DOHH2 (cell line): ENCODE measurements at regions not wholly inside any gene's neighbourhood (a gene's known extent, or its start where the extent isn't known, plus 50 kb on each side); places are given as distances from the start of the nearest gene placed in this dataset.
"Not testable (repeated sequence)": the region's sequence is repeated elsewhere in the genome, so short reads cannot be mapped to it uniquely, and the experiment has no call there.

Experiments
- H3F3A ChIP-seq: fragments of 200-600 bp; sonication (generic), shearing (Covaris generic); 2 replicates; pipeline ENCODE4 v1.6.0; 2016; ENCODE audit warnings: antibody characterized with exemption, mild to moderate bottlenecking; ENCODE audit not compliant: control insufficient read depth, insufficient read depth
- H3K27ac ChIP-seq: fragments of 200-600 bp; sonication (generic); 2 replicates; pipeline ENCODE4 v1.5.1; 2014; ENCODE audit warnings: low read depth, mild to moderate bottlenecking, low read length, moderate library complexity
- H3K27me3 ChIP-seq: fragments of 200-600 bp; sonication (generic); 2 replicates; pipeline ENCODE4 v1.6.1; 2014; ENCODE audit warnings: mild to moderate bottlenecking, low read length, mixed read lengths; ENCODE audit not compliant: control insufficient read depth
- H3K36me3 ChIP-seq: fragments of 200-600 bp; sonication (generic); 2 replicates; pipeline ENCODE4 v1.6.1; 2014; ENCODE audit warnings: mild to moderate bottlenecking, low read length, moderate library complexity, mixed read lengths; ENCODE audit not compliant: control insufficient read depth
- H3K4me1 ChIP-seq: fragments of 200-600 bp; sonication (generic); 2 replicates; pipeline ENCODE4 v1.6.1; 2014; ENCODE audit warnings: mild to moderate bottlenecking, low read length, mixed read lengths; ENCODE audit not compliant: control insufficient read depth
- H3K4me2 ChIP-seq: fragments of 200-600 bp; sonication (generic); 2 replicates; pipeline ENCODE4 v1.6.0; 2014; ENCODE audit warnings: mild to moderate bottlenecking, low read length, moderate library complexity
- H3K4me3 ChIP-seq: fragments of 200-600 bp; sonication (generic); 2 replicates; pipeline ENCODE4 v1.5.1; 2014; ENCODE audit warnings: mild to moderate bottlenecking, low read length, mixed read lengths
- H3K79me2 ChIP-seq: fragments of 200-600 bp; sonication (generic); 2 replicates; pipeline ENCODE4 v1.6.1; 2014; ENCODE audit warnings: mild to moderate bottlenecking, low read length, mixed read lengths; ENCODE audit not compliant: control insufficient read depth
- H3K9me2 ChIP-seq: fragments of 200-600 bp; sonication (generic); replicated peaks from 2 replicates; pipeline ENCODE4 v1.6.1; 2014; ENCODE audit warnings: mild to moderate bottlenecking, low read length, mixed read lengths; ENCODE audit not compliant: control insufficient read depth
- H3K9me3 ChIP-seq: fragments of 200-600 bp; sonication (generic); 2 replicates; pipeline ENCODE4 v1.6.1; 2014; ENCODE audit warnings: antibody characterized with exemption, low read length, mixed read lengths; ENCODE audit not compliant: control insufficient read depth, insufficient read depth
- H4K20me1 ChIP-seq: fragments of 200-600 bp; sonication (generic); 2 replicates; pipeline ENCODE4 v1.6.0; 2014; ENCODE audit warnings: low read depth, mild to moderate bottlenecking, antibody characterized with exemption, low read length, moderate library complexity; ENCODE audit not compliant: control insufficient read depth, insufficient read depth
- EZH2phosphoT487 ChIP-seq: fragments of 200-600 bp; sonication (generic); IDR thresholded peaks from 2 replicates; pipeline ENCODE4 v1.6.1; 2017; ENCODE audit warnings: borderline replicate concordance, mild to moderate bottlenecking, antibody characterized with exemption, low read length, moderate library complexity, mixed read lengths
- TF ChIP-seq, protein P1 (sequence below): fragments of 200-600 bp; sonication (generic); IDR thresholded peaks from one replicate; pipeline ENCODE4 v1.5.1; 2014; ENCODE audit warnings: antibody characterized with exemption, mild to moderate bottlenecking, low read depth, low read length; ENCODE audit not compliant: poor library complexity, severe bottlenecking

DNA sequence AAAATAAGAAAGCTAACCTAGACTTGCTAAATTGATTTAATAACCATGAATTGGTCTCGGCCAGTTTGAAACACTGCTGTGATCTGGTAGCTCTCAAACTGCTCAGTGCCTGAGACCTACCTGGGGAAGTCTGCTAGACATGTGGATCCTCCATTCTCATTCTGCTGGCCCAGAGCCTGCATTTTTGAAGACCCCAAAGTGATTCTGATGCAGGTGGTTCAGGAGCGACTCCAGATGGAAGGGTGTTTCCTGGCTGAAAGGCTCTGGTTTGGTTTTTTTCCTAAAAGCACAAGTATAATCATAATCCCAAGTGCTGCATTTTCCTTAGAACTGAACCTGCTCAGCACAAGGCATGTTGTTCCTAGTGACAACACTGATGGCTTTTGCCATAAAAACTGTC, 159.5 kb downstream of the ZNF664 start:
- Histone ChIP-seq H3K9me2 (no peaks in the 10 kb centered on the region), H3K27me3 (no peaks in the 10 kb centered on the region), H3K36me3 (no peaks in the 10 kb centered on the region), H4K20me1 (no peaks in the 10 kb centered on the region), H3F3A (no peaks in the 10 kb centered on the region), H3K9me3 (peaks cover 5% of the 10 kb centered on the region; the same call in 1 of the 2 replicates), H3K27ac (no peak overlapping the region), H3K4me1 (no peaks in the 10 kb centered on the region), H3K4me3 (no peak overlapping the region), H3K4me2 (no peak overlapping the region), H3K79me2 (no peaks in the 10 kb centered on the region)
- no peak for TF ChIP-seq EZH2phosphoT487
- TF ChIP-seq, protein P1, sequence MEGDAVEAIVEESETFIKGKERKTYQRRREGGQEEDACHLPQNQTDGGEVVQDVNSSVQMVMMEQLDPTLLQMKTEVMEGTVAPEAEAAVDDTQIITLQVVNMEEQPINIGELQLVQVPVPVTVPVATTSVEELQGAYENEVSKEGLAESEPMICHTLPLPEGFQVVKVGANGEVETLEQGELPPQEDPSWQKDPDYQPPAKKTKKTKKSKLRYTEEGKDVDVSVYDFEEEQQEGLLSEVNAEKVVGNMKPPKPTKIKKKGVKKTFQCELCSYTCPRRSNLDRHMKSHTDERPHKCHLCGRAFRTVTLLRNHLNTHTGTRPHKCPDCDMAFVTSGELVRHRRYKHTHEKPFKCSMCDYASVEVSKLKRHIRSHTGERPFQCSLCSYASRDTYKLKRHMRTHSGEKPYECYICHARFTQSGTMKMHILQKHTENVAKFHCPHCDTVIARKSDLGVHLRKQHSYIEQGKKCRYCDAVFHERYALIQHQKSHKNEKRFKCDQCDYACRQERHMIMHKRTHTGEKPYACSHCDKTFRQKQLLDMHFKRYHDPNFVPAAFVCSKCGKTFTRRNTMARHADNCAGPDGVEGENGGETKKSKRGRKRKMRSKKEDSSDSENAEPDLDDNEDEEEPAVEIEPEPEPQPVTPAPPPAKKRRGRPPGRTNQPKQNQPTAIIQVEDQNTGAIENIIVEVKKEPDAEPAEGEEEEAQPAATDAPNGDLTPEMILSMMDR, result no peak

DNA sequence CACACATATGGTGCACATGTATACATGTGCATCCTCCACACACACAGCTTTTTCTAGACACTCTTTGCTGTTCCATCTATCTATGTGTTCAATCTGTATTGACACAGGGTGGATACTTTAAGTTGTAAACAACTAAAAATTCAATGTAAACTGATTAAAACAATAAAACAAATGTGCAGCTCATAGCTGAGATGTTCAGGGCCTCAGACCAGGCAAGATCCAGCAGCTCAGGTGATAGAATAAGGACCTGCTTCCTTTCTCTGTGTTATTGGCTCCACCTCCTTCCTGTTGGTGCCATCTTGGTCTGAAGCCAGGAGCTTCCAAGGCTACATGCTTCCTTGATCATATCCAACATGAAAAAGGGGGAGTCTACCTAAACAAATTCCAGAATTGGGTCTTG, 158.1 kb upstream of the RFLNA start:
- Histone ChIP-seq H3K27me3 (peaks cover 7% of the 10 kb centered on the region), H4K20me1 (no peaks in the 10 kb centered on the region), H3K79me2 (no peaks in the 10 kb centered on the region), H3K9me2 (no peaks in the 10 kb centered on the region), H3K36me3 (no peaks in the 10 kb centered on the region), H3K27ac (no peak overlapping the region), H3K9me3 (peaks cover 11% of the 10 kb centered on the region), H3F3A (no peaks in the 10 kb centered on the region), H3K4me1 (no peaks in the 10 kb centered on the region), H3K4me3 (no peak overlapping the region), H3K4me2 (no peak overlapping the region)
- no peak for TF ChIP-seq EZH2phosphoT487
- TF ChIP-seq, protein P1, result no peak

DNA sequence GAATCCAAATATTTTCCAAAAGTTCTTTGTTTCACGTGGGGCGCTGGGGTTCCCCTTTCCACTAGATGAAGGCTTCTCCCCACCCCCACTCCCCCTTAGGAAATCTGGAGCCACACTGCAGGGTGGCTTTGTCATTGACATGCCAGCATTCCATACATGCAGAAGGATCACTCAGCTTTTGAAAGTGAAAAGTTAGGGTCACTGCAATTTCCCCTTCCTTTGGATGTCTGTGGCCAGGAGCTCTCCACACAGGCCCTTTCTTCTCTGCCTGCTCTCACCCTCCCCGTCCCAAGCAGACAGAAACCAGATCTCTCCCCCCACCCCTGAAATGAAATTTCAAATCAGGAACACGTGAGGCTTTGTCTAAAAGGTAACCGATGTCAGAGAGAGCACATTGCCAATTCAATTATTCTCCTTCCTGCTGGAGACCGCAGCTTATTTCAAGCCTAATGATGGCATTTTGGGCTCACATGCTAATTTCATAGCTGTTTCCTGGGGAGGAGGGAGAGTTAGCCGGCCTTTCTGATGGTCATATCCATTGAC, 153.9 kb upstream of the RFLNA start:
- H3K79me2 ChIP-seq, result no peaks in the 10 kb centered on the region
- H3K4me3 ChIP-seq, result no peak overlapping the region
- no peaks in the 10 kb centered on the region for H4K20me1 ChIP-seq
- no peak overlapping the region for H3K4me2 ChIP-seq
- H3K9me3 ChIP-seq, result peaks cover 18% of the 10 kb centered on the region
- H3F3A ChIP-seq, result no peaks in the 10 kb centered on the region
- no peak overlapping the region for H3K27ac ChIP-seq
- TF ChIP-seq, protein P1, result no peak
- TF ChIP-seq EZH2phosphoT487, result no peak
- H3K36me3 ChIP-seq, result no peaks in the 10 kb centered on the region
- H3K9me2 ChIP-seq, result no peaks in the 10 kb centered on the region
- no peaks in the 10 kb centered on the region for H3K4me1 ChIP-seq
- peaks cover 7% of the 10 kb centered on the region for H3K27me3 ChIP-seq

DNA sequence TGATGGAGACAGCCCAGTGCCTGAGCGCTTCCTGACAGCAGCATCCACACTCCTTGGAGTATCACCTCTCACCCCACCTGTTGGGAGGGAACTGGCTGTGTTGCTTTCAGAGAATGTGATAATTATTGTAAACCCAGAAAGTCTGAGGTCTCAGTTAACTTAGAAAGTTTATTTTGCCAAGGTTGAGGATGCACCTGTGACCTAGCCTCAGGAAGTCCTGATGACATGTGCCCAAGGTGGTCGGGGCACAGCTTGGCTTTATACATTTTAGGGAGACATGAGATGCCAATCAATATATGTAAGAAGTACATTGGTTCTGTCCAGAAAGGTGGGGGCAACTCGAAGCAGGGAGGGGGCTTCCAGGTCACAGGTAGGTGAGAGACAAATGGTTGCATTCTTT, 153.3 kb upstream of the RFLNA start:
- H3K4me2 ChIP-seq, H3K27ac ChIP-seq, H3K27me3 ChIP-seq, H3K4me1 ChIP-seq, H3K36me3 ChIP-seq, H4K20me1 ChIP-seq, H3K79me2 ChIP-seq, H3F3A ChIP-seq, H3K9me2 ChIP-seq, H3K4me3 ChIP-seq: not testable (repeated sequence)
- H3K9me3 ChIP-seq, result peaks cover 18% of the 10 kb centered on the region
